ENCODE measurements at regions not wholly inside any gene's neighbourhood (a gene's known extent, or its start where the extent isn't known, plus 50 kb on each side); places are given as distances from the start of the nearest gene placed in this dataset.

DNA sequence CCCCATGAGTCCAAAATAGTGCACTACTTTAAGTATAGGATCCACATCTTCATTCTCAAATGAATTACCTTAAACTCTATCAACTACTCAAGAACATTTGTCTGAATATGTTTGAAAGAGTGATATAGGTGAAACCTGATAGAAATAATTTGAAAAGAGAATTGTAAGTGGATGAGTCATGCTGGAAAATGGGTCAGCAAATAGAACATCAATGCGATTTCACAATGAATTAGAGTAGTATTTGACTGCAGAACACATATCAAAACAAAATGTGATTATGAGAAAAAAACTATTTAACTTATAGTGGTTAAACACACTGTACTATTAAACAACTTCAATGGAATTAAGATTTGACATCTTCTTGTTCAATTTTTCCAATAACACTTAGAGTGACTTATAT is 300.6 kb upstream of the KLHL1 start:
- TF ChIP-seq, protein P1, sequence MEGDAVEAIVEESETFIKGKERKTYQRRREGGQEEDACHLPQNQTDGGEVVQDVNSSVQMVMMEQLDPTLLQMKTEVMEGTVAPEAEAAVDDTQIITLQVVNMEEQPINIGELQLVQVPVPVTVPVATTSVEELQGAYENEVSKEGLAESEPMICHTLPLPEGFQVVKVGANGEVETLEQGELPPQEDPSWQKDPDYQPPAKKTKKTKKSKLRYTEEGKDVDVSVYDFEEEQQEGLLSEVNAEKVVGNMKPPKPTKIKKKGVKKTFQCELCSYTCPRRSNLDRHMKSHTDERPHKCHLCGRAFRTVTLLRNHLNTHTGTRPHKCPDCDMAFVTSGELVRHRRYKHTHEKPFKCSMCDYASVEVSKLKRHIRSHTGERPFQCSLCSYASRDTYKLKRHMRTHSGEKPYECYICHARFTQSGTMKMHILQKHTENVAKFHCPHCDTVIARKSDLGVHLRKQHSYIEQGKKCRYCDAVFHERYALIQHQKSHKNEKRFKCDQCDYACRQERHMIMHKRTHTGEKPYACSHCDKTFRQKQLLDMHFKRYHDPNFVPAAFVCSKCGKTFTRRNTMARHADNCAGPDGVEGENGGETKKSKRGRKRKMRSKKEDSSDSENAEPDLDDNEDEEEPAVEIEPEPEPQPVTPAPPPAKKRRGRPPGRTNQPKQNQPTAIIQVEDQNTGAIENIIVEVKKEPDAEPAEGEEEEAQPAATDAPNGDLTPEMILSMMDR (IDR thresholded peaks at IDR 0.05; ENCODE audit: insufficient read depth, low read length, poor library complexity, severe bottlenecking) = no peak
- no peak for TF ChIP-seq EZH2phosphoT487 (conservative IDR thresholded peaks at IDR 0.05; ENCODE audit: low read length)
